Myocyte (in vitro differentiated cells): ENCODE measurements at regions not wholly inside any gene's neighbourhood (a gene's known extent, or its start where the extent isn't known, plus 50 kb on each side); places are given as distances from the start of the nearest gene placed in this dataset.
"Not testable (repeated sequence)": the region's sequence is repeated elsewhere in the genome, so short reads cannot be mapped to it uniquely, and the experiment has no call there.

Source experiments
- DNase-seq: peaks from one replicate; pipeline ENCODE4 v3.0.0-alpha.2; 2012; ENCODE audit warnings: low read depth

DNA sequence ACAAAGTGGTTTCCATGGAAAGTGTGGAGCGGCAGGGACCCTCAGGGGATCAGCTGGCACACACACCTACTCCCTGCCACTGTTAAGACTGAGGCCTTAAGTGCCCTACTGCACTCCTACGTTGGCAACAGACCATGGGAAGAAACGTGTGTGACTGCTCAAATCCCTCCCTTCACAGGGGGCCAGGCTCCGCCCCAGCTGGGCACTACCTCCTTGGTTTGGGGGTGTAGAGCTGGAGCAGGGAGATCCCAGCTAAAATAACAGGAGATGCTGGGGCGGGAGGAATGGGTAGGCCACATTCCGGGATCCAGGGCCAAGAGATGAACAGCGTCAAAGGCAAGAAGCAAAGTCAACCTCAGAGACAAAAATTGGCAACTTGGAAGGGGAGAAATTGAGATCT lies 231.0 kb downstream of the EN1 start:
- no peak for DNase-seq

DNA sequence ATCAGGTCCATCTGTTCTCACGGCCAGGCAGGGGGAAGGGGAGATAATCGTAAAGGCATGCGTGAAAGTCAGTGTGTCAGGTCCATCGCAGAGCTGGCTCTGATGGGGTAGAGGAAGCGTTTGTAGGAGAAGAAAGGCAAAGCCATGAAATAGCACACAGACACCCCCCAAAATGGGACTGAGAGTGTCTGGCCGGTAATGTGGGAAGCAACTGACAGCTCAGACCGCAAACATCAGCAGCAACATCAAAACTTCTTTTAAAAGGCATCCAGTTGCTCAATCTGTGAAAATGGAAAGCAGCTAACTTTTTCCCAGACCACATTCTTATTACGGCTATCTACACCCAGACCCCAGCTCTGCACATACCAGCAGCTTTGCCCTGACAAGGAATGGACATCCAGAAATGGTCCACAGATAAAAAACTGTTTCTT lies 232.6 kb downstream of the EN1 start:
- no peak for DNase-seq

DNA sequence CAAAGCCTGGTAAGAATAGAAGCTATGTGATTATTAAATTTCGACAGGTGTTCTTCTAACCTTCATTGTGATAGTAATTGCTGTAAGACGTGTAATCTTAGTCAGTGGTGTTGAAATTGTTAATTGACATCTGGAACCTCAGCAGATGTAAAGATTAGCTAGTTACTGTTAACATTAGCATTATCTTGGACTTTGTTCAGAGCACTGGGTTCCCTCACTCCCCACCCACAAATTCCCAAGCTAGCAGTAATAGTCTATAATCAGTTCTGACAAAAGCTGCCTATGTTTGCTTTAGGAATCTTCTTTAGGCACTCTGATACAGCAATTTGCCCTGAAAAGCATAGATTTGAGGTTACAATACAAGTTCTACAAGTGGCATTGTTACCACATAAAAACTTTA lies 233.7 kb downstream of the EN1 start:
- DNase-seq, result no peak

DNA sequence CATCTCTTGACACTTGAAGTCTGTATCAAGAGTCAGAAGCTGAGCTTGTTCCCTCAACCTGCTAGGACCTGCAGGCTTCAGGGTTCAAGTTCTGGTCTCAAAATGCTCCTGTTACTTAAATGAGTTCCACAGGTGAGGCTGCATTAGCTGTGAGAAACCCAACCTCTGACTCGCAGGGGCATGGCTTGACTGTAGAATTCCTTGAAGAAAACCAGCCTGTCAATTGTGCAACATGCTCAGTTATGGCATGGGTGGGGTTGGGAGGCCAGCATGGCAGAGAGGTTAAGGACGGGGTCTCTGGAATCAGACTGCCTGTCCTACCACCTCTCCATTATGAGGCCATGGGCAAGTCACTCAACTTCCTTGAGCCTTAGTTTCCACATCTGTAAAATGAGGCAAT lies 235.8 kb downstream of the EN1 start:
- no peak for DNase-seq

DNA sequence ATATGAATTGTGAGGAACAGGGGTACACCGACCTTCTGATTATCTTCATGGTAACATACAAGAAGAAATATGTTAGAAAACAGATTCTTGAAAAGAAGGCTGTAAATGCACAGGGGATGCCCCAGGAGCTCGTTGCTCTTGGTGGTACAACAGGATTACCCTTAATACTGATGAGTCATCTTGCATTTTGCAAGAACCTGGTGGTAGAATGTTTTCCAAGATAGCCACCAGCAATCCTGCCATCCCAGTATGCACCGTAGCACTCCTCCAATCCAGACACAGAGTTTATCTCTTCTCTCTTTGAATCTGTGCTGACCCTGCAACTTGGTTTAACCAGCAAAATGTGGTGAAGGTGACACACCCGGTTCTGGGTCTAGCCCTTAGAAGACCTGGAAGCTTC lies 238.3 kb downstream of the EN1 start:
- no peak for DNase-seq

DNA sequence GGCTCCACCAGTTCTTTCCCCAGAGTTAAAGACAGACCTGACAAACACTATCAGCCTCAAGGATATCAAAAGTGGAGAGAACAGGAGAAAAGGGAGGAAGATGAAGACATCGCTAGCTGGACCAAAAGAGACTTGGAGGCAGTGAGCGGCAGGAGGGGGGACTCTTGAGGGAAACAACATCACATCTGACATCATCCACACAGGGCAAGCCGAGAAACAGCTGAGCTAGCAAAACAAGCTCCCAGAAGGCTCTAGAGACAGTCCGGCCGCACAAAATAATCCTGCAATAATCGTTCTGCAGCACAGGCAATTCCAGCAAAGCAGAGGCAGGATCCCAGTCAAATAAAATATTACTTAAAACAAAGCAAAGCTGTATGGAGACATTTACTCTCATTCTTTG lies 239.8 kb downstream of the EN1 start:
- DNase-seq, result peak; percentile 4

DNA sequence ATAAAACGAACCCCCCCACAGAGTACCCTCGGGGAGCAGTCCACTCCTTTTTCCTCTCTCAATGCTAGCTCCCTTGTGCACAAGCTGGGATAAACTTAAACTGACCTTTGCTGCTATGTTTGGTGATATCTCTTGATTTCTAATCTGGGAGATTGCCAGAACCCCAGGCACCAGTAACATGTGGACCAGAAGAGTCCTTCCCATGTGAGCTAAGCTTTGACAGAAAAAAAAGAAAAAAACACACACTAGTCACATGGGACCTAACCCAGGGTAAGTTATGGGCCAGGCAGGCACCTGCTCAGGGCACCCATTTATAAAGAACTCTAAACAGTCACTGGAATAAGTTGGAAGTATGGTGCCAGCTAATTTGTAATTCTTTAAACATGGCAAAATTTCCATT lies 242.6 kb downstream of the EN1 start:
- no peak for DNase-seq

DNA sequence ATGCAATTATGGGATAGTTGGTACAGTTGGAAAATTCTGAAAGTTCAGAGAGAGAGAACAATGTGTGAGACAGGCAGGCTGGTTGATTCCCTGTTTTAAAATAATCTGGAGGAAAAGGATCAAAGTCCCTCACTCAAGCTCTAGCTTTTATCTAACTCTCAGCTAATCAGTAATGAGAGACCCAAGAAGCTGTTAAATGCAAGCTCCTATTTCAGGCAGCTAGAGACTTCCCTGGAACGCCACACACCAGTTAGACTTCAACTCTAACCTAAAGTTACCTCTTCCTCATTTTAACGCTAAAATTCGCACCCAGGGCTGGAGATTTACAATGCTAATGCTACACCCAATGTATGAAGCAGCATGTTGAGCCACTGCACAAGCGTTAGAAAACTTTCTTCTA lies 243.1 kb downstream of the EN1 start:
- no peak for DNase-seq

DNA sequence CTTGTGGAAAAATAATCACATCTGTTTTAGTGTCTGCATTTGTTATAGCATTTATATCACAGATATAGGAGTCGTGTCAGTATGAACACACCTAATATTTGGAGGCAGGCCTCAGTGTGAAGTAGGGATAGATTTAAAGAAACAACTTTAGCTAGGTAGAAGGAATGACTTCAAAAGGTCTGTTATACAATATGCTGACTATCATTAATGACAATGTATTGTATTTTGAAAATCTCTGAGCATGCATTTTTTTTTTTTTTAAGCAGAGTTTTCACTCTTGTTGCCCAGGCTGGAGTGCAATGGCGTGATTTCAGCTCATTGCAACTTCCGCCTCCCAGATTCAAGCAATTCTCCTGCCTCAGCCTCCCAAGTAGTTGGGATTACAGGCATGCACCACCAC lies 248.3 kb downstream of the EN1 start:
- no peak for DNase-seq

DNA sequence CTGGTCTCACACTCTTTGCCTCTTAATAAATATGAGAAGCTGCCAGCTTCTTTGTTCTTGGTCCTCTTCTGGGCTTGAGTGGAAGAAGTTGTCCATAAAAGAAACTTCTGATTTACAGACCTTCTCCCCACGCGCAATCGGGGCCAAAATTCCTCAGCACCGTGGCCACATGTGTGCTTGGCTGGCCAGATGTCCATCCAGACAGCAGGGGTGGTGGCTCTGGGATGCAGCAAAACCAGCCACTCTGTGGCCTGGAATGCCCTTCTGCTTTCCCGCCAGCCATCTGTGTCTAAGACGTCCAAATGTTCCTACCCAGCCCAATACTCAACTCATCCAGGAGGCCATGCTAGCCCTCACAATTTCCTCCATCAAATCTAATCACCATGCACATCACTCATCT lies 250.8 kb downstream of the EN1 start:
- DNase-seq, result no peak

DNA sequence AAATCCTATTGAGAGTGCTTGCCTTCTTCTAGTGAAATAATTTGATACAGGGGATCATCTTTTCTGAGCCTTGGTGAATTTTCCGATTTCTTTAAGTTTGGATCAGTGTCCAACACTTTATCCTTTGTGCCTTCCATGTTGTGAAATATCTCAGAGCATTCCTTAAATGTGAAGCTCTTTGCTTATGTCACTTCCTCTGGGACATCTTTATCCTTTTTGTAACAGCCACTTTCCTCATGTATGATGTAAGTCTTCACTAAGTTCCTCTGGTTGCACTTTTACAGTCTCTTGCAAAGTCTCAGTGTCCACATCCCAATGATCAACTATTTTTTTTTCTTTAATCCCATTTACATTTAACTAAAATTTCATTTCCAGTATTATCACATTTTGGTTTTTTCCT lies 254.2 kb downstream of the EN1 start:
- no peak for DNase-seq

DNA sequence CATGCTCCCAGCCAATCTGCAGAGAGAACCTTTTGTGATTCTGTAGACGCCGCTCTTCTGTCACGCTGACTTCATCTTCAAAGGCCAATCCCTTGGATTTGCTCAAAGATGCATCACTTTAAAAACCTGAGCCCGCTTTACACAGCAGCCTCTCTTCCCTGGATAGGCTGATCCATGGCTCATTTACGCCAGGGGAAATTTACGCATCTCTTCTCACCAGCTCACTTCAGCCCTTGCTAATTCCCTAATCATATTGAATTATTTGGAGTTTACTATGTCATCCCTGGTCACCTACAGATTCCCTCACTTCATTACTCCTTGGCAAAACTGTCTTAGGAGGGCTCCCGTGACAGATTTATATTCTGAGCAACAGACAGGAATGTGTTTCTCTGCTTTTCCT lies 256.2 kb downstream of the EN1 start:
- no peak for DNase-seq

DNA sequence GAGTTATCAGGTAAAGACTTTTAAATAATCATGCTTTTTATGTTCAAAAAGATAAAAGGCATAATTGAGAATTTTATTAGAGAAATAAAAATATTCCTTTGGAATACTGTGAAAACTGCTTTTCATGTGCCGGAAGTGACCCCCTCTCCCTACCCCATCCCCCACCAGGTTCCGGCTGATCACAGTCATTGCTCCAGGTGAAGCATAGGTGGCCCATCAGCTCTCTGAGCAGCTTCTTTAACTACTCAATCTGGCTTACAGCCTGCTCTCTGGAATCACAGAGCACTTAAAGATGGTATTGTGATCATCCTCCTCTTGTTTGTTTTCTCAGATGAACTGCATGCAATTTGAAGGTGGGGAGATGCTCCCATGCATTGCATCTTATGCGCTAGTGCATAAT lies 257.7 kb downstream of the EN1 start:
- DNase-seq, result no peak

DNA sequence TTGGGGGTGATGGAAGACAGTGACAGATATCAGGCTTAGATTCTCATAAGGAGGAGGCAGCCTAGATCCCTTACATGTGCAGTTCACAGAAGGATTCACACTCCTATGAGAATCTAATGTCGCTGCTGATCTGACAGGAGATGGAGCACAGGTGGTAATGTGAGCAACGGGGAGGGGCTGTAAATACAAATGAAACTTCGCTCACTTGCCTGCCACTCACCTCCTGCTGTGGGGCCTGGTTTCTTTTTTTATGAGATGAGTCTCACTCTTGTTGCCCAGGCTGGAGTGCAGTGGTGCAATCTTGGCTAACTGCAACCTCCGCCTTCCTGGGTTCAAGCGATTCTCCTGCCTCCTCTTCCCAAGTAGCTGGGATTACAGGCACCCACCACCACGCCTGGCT lies 258.6 kb downstream of the EN1 start:
- DNase-seq, result no peak

DNA sequence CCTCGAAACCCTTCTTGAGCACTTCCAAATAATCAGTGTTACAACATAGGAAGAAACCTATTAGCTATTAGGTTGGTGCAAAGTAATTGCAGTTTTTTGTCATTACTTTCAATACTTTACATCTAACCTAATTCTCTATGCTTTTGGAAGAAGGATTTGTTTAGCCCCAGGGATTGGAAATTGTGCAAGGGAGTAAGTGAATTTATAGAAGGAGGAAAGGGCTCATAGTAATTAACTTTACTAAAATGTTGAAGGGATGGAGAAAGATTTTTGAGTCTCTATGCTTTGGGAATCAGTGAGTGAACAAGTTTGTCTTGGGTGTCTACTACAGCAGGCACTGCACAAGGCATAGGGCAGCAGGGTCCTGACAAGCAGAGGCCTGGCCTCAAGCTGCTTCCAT lies 261.1 kb downstream of the EN1 start:
- DNase-seq, result no peak

DNA sequence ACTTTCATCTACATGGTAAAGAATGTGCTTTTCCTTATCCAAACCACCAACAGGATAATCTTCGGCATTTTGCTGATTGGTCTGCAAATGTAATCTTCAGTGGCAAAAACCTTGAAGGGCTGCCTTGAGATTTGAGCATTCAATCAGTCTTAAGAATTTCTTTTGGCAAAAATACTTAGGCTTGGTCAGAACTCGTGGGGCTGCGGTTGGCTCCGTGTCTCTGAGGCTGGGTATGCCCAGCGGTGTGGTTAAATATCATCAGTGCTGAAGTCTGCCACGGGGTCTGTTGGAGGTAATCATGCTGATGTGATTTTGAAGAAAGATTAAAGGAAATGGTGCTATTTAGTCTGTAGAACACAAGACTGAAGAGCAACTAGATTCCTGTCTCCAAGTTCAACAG lies 262.6 kb downstream of the EN1 start:
- no peak for DNase-seq

DNA sequence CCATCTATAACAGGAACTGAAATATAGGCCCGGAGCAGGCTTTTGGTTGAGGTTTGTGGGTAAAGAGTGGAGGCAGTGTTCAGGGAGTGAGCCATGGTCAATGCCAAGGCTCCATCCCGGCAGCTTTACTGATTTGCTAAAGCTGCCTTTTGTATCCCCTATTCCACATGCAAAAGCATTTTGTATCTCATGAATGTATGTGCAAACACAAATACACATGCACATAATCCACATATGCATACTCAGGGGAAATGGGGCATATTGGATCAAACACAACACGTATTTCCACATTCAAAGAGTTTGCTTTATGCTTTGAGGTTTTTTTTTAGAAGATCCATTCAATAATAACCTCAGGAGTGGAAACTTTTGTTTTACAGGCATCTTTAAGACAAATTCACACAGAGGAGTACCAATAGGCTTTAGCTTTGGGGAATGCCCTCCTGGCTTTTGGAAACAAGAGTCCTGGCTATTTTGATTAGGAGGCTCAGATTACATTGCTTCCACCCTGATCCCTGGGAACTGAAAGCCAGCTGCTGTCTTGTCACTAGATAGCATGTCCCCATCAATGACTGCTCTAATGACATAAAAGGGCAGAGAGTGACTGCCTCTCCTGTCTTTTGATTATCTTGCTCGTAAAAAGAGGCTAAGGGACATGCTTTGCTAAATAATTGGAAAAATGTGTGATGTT lies 263.2 kb downstream of the EN1 start:
- peak; percentile 22 for DNase-seq

DNA sequence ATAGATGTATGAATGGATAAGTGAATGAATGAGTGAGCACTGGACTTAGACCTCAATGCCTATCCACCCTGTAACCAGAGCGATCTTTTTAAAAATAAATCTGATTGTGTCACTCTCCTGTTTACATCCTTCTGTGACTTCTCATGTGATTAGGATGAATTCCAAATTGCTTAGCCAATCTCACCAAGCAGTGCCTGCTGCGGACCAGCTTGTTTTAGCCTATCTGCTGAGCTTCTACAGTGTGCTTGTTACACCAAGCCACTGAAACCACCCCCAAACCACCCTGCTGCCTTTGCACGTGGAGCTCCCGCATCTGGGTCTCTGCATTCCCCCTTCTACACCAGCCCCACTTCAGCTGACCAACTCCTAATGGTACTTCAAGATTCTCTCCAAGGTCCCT lies 265.4 kb downstream of the EN1 start:
- no peak for DNase-seq

DNA sequence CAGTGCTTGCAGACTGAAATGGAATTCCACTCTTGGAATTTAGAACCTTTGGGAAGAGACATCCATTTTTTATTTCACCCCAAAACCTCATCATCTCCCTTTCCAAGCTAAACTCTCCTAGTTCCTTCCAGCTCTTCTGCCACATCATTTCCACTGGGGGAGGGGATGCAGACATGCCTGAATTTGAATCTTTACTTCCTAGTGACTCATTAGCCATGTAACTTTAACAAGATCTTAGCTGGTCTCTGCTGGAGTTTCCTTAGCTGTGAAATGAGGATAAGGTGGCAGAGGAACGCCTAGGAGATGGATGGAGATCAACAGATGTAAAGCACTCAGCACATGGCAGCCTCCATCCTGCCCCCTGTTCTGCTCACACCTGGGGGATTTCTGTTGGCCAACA lies 266.8 kb downstream of the EN1 start:
- no peak for DNase-seq

DNA sequence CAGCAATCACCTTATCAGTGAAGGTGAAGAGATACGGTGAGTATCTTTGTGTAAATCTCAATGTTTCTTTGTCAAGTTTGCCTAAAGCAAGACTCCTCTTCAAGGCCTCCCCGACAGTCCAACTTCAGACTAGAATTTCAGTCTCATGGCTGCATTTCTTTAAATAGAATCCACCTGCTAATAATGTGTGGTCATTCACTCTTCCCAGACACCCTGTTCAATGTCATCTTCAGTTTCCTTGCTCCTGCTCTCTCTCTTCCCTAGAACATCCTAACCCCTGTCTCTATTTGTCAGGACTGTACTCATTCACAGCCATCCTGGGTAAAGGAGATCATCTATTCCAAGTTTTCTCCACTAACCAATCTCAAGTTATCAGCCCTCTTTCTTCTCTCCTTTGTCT lies 267.3 kb downstream of the EN1 start:
- DNase-seq, result peak; percentile 3

DNA sequence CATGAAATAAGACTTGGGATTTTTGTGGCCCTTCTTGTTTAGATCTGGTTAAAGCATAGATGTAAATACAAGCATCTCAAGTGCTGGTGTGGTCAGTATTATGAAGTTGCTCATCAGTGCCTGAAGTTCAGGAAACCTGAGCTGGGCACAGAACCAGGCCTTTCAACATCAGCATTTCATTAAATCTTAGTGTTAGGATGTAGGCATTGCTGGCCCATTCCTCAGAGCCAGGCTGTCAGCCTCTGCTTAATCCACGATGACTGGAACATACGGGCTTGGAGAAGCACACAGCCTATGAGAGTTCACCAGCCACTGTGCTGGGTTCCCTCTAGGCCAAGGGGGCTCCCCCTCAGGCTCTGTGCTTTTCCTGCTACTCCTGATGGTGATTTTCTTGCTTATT lies 270.2 kb downstream of the EN1 start:
- no peak for DNase-seq

DNA sequence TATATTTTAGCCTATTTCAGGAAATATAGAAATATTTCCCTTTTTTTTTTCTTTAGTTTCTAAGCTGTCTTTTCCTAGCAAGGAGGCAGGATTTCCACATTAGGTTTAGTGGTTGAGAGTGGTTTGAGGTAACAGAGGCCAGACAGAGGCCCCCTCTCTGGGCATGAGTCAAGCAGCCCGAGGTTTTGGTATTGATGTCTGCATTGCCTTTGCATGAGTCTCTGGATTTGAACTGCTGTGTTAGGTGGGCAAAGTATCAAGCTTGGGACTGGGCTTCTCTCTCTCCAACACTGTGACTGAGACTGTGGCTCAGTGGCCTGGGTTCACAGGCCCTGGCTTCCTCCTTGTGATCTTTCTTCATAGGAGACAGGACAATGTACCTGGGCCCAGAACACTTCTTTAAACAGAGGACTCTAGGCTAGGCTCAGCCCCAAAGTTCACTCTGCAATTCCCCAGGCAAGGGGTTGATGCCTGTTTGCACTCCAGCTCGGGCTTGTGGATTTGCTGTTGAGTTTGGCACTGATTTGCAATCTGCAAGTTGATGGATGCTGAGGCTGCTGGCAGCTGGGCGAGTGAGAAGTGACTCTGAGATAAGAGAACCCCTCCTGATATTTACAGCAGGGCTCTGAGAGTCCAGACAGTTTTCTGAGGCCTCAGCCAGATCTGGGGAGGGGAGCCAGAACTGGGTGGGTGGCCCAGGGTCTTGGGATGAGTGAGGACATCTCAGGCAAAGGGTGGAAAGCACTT lies 271.2 kb downstream of the EN1 start:
- no peak for DNase-seq

DNA sequence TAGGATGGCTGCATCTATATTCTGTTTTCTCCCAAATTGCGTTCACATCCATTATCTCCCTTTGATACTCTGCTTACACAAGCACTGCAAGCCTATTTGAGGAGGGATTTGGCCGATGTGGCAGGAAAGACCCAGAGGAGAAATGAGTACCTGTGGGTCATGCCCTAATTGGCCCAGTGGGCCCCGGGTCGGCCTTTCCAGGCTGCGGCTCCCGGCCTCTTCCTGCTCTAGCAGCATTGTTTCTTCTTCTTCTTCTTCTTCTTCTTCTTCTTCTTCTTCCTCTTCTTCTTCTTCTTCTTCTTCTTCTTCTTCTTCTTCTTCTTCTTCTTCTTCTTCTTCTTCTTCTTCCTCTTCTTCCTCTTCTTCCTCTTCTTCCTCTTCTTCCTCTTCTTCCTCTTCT lies 275.1 kb downstream of the EN1 start:
- not testable (repeated sequence) for DNase-seq
